HepG2 (cell line): ENCODE measurements at regions not wholly inside any gene's neighbourhood (a gene's known extent, or its start where the extent isn't known, plus 50 kb on each side); places are given as distances from the start of the nearest gene placed in this dataset.

Source experiments
- ATAC-seq: fragments of 200-7000 bp; cut with Tn5 transposase; 3 replicates; pipeline ENCODE4 v1.9.1; 2020; ENCODE audit warnings: mild to moderate bottlenecking, moderate library complexity
- BruUV-seq: library from RNA; stranded (reverse); fragments of 400-500 nt; replicated peaks from 2 replicates; lab custom pipeline; 2021; lab: Mats Ljungman, UMichigan
- CTCF ChIA-PET: fragments of 300-600 bp; formaldehyde crosslinking; extraction: SDS; loops from one replicate; lab custom pipeline; 2021; ENCODE audit warnings: low total read pairs, inconsistent platforms, low intra/inter-chr PET ratio; lab: Yijun Ruan, JAX
- POLR2A ChIA-PET: fragments of 350-600 bp; sonication (Branson Sonifier 250); formaldehyde crosslinking; loops from one replicate; lab custom pipeline; 2020; ENCODE audit warnings: antibody characterized with exemption, inconsistent platforms; lab: Yijun Ruan, JAX
- DNase-seq: peaks from one replicate; pipeline ENCODE4 v3.0.0-alpha.2; 2015; ENCODE audit warnings: low spot score
- FAIRE-seq: peaks from 3 replicates; lab custom pipeline; 2011; peaks lifted over from hg19 to GRCh38; lab: Jason Lieb, UNC
- H2AFZ ChIP-seq: one replicate; pipeline ENCODE4 v1.6.1; 2011; ENCODE audit warnings: low read length, inconsistent platforms
- H3K27ac ChIP-seq: fragments of 300-600 bp; 3 replicates; pipeline ENCODE4 v1.8.0; 2011; ENCODE audit warnings: mixed run types, mild to moderate bottlenecking, mixed read lengths, low read length, inconsistent platforms; ENCODE audit not compliant: insufficient read depth; ENCODE audit errors: extremely low read length
- H3K27me3 ChIP-seq, 2 experiments: fragments of 200-600 bp in 1 of 2; 2 replicates in 1 of 2; 3 replicates in 1 of 2; pipeline versions ENCODE4 v1.6.0 to v1.8.0; 2011; ENCODE audit warnings: low read length in 2 of 2, mild to moderate bottlenecking in 2 of 2, moderate library complexity in 2 of 2, inconsistent platforms in 1 of 2; ENCODE audit not compliant: insufficient read depth in 2 of 2, control insufficient read depth in 1 of 2
- H3K36me3 ChIP-seq, 2 experiments: fragments of 200-600 bp in 1 of 2; replicated peaks in 1 of 2; 2 replicates in 1 of 2; 3 replicates in 1 of 2; pipeline versions ENCODE4 v1.5.1 to v1.8.0; 2011; ENCODE audit warnings: low read length in 2 of 2, inconsistent platforms in 1 of 2; ENCODE audit not compliant: insufficient read depth in 2 of 2, control insufficient read depth in 1 of 2
- H3K4me1 ChIP-seq: 2 replicates; pipeline ENCODE4 v1.5.1; 2012; ENCODE audit warnings: low read length, inconsistent platforms; ENCODE audit not compliant: insufficient read depth
- H3K4me2 ChIP-seq: 2 replicates; pipeline ENCODE4 v1.6.0; 2011; ENCODE audit warnings: low read depth, low read length, inconsistent platforms
- H3K4me3 ChIP-seq, 3 experiments: fragments of 200-600 bp in 1 of 3; sonication (generic), shearing (Covaris generic) in 1 of 3; replicated peaks in 1 of 3; 2 replicates each; pipeline ENCODE4 v1.5.1; 2011 to 2016; ENCODE audit warnings: low read length in 3 of 3, inconsistent platforms in 2 of 3, low read depth in 2 of 3, mild to moderate bottlenecking in 2 of 3, control low read depth in 1 of 3, mixed read lengths in 1 of 3; ENCODE audit not compliant: insufficient read depth in 1 of 3
- H3K79me2 ChIP-seq: one replicate; pipeline ENCODE4 v1.6.1; 2011; ENCODE audit warnings: low read length, inconsistent platforms; ENCODE audit not compliant: insufficient read depth
- H3K9ac ChIP-seq: 2 replicates; pipeline ENCODE4 v1.6.0; 2011; ENCODE audit warnings: mild to moderate bottlenecking, low read depth, low read length, inconsistent platforms; ENCODE audit not compliant: insufficient read depth
- H3K9me3 ChIP-seq: 2 replicates; pipeline ENCODE4 v1.5.1; 2012; ENCODE audit warnings: mild to moderate bottlenecking, low read length
- H4K20me1 ChIP-seq: 2 replicates; pipeline ENCODE4 v1.6.0; 2011; ENCODE audit warnings: inconsistent platforms, mild to moderate bottlenecking, low read length, moderate library complexity; ENCODE audit not compliant: insufficient read depth
- CBFB ChIP-seq: sonication (generic); formaldehyde crosslinking; IDR thresholded peaks from 2 replicates; pipeline ENCODE4 v1.4.0; 2020; ENCODE audit warnings: missing genetic modification reagents
- CBX5 ChIP-seq: sonication (generic); formaldehyde crosslinking; IDR thresholded peaks from 2 replicates; pipeline ENCODE4 v1.4.0; 2020; ENCODE audit warnings: missing genetic modification reagents, borderline replicate concordance
- HBP1 ChIP-seq: IDR thresholded peaks from 2 replicates; pipeline ENCODE4 v1.6.1; 2016; ENCODE audit warnings: low read depth, control low read depth
- SAP130 ChIP-seq: IDR thresholded peaks from 2 replicates; pipeline ENCODE4 v1.6.1; 2016; ENCODE audit warnings: low read depth
- ZC3H4 ChIP-seq: sonication (generic); formaldehyde crosslinking; IDR thresholded peaks from 2 replicates; pipeline ENCODE4 v1.4.0; 2020; ENCODE audit warnings: missing genetic modification reagents, borderline replicate concordance
- ZNF235 ChIP-seq: sonication (generic); formaldehyde crosslinking; IDR thresholded peaks from 2 replicates; pipeline ENCODE4 v1.8.1; 2023; ENCODE audit warnings: mild to moderate bottlenecking, missing genetic modification reagents, borderline replicate concordance
- ZNF335 ChIP-seq: sonication (generic); formaldehyde crosslinking; IDR thresholded peaks from 2 replicates; pipeline ENCODE4 v1.4.0; 2020; ENCODE audit warnings: missing genetic modification reagents
- ZNF441 ChIP-seq: sonication (generic); formaldehyde crosslinking; IDR thresholded peaks from 2 replicates; pipeline ENCODE4 v1.7.0; 2021; ENCODE audit warnings: missing genetic modification reagents, borderline replicate concordance
- WGBS: methylation state at CpG from one replicate; pipeline ENCODE4 v1.1.6; 2017; ENCODE audit warnings: low lambda C conversion rate; 5-methylcytosine and 5-hydroxymethylcytosine counted together
- in situ Hi-C: cut with HindIII; loops from 2 replicates; pipeline ENCODE4 v1.10.0; 2017; ENCODE audit warnings: low pct_unique_long_range_greater_than_20kb; ENCODE audit not compliant: extremely low pct_ligation_motif_present
- intact Hi-C: fragments of 100-400 bp; cut with micrococcal nuclease; formaldehyde crosslinking; loops from one replicate; pipeline ENCODE4 v1.10.0; 2022; ENCODE audit not compliant: unreplicated experiment
- TF ChIP-seq, protein P1 (sequence below): sonication (generic); formaldehyde crosslinking; IDR thresholded peaks from 2 replicates; pipeline ENCODE4 v1.4.0; 2020; ENCODE audit warnings: missing genetic modification reagents
- TF ChIP-seq, protein P2 (sequence below): sonication (generic); formaldehyde crosslinking; IDR thresholded peaks from 2 replicates; pipeline ENCODE4 v1.4.0; 2020; ENCODE audit warnings: mild to moderate bottlenecking, missing genetic modification reagents

DNA sequence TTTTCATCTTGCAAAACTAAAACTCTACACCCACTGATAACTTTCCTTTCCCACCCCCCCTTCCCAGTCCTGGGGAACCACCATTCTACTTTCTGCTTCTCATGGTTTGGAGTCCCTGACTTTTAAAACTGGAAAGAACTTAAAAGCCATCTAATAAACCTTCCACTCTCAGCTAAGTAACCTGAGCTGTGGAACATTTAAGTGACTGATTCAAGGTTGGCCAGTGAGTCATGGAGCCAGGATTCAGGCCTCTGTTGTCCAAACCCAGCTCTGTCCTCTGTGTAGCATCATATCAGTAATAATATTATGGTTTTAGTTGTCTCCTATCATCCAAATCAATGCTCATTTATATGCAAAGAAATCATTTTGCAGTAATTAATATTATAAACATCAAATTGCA, 176.0 kb upstream of the NT5E start:
- Histone ChIP-seq H3K4me3 (no peak overlapping the region), H3K9me3 (no peaks in the 10 kb centered on the region), H3K27ac (no peak overlapping the region), H3K9ac (no peak overlapping the region), H3K27me3 (no peaks in the 10 kb centered on the region; a peak in 1 of 5 replicates), H3K36me3 (no peaks in the 10 kb centered on the region), H3K4me1 (peaks cover 8% of the 10 kb centered on the region; the same call in 1 of the 2 replicates), H3K4me2 (no peak overlapping the region), H3K79me2 (no peaks in the 10 kb centered on the region), H2AFZ (no peak overlapping the region), H4K20me1 (no peaks in the 10 kb centered on the region)
- in situ Hi-C loops, result no loop called here
- DNase-seq, result no peak
- POLR2A ChIA-PET, result no interaction called here
- CTCF ChIA-PET, result no interaction called here
- no peak for TF ChIP-seq CBX5 (CRISPR knock-in tag)
- no TSS peak for BruUV-seq
- no peak for ATAC-seq
- intact Hi-C loops, result no loop called here
- FAIRE-seq, result no peak

GRCh38 chr6:85273046-85273445, 176.8 kb upstream of the NT5E start:
- CTCF ChIA-PET, result no interaction called here
- no peak for FAIRE-seq
- TF ChIP-seq, protein P1, sequence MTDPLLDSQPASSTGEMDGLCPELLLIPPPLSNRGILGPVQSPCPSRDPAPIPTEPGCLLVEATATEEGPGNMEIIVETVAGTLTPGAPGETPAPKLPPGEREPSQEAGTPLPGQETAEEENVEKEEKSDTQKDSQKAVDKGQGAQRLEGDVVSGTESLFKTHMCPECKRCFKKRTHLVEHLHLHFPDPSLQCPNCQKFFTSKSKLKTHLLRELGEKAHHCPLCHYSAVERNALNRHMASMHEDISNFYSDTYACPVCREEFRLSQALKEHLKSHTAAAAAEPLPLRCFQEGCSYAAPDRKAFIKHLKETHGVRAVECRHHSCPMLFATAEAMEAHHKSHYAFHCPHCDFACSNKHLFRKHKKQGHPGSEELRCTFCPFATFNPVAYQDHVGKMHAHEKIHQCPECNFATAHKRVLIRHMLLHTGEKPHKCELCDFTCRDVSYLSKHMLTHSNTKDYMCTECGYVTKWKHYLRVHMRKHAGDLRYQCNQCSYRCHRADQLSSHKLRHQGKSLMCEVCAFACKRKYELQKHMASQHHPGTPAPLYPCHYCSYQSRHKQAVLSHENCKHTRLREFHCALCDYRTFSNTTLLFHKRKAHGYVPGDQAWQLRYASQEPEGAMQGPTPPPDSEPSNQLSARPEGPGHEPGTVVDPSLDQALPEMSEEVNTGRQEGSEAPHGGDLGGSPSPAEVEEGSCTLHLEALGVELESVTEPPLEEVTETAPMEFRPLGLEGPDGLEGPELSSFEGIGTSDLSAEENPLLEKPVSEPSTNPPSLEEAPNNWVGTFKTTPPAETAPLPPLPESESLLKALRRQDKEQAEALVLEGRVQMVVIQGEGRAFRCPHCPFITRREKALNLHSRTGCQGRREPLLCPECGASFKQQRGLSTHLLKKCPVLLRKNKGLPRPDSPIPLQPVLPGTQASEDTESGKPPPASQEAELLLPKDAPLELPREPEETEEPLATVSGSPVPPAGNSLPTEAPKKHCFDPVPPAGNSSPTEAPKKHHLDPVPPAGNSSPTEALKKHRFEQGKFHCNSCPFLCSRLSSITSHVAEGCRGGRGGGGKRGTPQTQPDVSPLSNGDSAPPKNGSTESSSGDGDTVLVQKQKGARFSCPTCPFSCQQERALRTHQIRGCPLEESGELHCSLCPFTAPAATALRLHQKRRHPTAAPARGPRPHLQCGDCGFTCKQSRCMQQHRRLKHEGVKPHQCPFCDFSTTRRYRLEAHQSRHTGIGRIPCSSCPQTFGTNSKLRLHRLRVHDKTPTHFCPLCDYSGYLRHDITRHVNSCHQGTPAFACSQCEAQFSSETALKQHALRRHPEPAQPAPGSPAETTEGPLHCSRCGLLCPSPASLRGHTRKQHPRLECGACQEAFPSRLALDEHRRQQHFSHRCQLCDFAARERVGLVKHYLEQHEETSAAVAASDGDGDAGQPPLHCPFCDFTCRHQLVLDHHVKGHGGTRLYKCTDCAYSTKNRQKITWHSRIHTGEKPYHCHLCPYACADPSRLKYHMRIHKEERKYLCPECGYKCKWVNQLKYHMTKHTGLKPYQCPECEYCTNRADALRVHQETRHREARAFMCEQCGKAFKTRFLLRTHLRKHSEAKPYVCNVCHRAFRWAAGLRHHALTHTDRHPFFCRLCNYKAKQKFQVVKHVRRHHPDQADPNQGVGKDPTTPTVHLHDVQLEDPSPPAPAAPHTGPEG (CRISPR knock-in tag), result no peak
- no peak for TF ChIP-seq ZC3H4
- TF ChIP-seq CBFB, result no peak
- no peak for TF ChIP-seq SAP130 (CRISPR knock-in tag)
- no peak for TF ChIP-seq HBP1
- no peak for TF ChIP-seq ZNF441 (CRISPR knock-in tag)
- no peak for TF ChIP-seq ZNF335 (CRISPR knock-in tag)
- no peak for TF ChIP-seq ZNF235
- TF ChIP-seq, protein P2, sequence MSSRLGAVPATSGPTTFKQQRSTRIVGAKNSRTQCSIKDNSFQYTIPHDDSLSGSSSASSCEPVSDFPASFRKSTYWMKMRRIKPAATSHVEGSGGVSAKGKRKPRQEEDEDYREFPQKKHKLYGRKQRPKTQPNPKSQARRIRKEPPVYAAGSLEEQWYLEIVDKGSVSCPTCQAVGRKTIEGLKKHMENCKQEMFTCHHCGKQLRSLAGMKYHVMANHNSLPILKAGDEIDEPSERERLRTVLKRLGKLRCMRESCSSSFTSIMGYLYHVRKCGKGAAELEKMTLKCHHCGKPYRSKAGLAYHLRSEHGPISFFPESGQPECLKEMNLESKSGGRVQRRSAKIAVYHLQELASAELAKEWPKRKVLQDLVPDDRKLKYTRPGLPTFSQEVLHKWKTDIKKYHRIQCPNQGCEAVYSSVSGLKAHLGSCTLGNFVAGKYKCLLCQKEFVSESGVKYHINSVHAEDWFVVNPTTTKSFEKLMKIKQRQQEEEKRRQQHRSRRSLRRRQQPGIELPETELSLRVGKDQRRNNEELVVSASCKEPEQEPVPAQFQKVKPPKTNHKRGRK (CRISPR knock-in tag), result no peak

More at GRCh38 chr6:85273046-85273445, 176.8 kb upstream of the NT5E start:
- no peak overlapping the region for H3K9ac ChIP-seq
- BruUV-seq, result no TSS peak
- H3K4me3 ChIP-seq, result no peak overlapping the region
- ATAC-seq (no peak), DNase-seq (no peak)
- peaks cover 8% of the 10 kb centered on the region; the same call in 1 of the 2 replicates for H3K4me1 ChIP-seq
- POLR2A ChIA-PET, result no interaction called here
- H4K20me1 ChIP-seq, result no peaks in the 10 kb centered on the region
- in situ Hi-C loops (no loop called here), intact Hi-C loops (no loop called here)
- H2AFZ ChIP-seq, result no peak overlapping the region
- no peaks in the 10 kb centered on the region; a peak in 1 of 5 replicates for H3K27me3 ChIP-seq
- WGBS, result 61% methylated on average over 4 of the region's 4 CpGs
- H3K9me3 ChIP-seq, result no peaks in the 10 kb centered on the region
- no peak overlapping the region for H3K4me2 ChIP-seq
- no peaks in the 10 kb centered on the region for H3K36me3 ChIP-seq
- H3K79me2 ChIP-seq, result no peaks in the 10 kb centered on the region
- H3K27ac ChIP-seq, result no peak overlapping the region
